Lower leg skin (tissue), 4 donors: ENCODE measurements at regions not wholly inside any gene's neighbourhood (a gene's known extent, or its start where the extent isn't known, plus 50 kb on each side); places are given as distances from the start of the nearest gene placed in this dataset.

ENCODE experiments used
- DNase-seq, 2 donors: peaks; one replicate each; pipeline ENCODE4 v3.0.0-alpha.2; 2019; ENCODE audit warnings: low spot score in 2 of 2
- H3K4me3 ChIP-seq: fragments of 200-600 bp; sonication (generic); 2 replicates; pipeline ENCODE4 v1.5.1; 2017; ENCODE audit warnings: mild to moderate bottlenecking, low read depth; ENCODE audit not compliant: poor library complexity, severe bottlenecking
- POLR2A ChIP-seq, 2 donors: fragments of 450-650 bp; IDR thresholded peaks; one replicate each; pipeline ENCODE4 v1.6.1; 2016 to 2017; ENCODE audit warnings: antibody characterized with exemption in 2 of 2, mild to moderate bottlenecking in 1 of 2, moderate library complexity in 1 of 2
- whole genome bisulfite sequencing, 2 donors: methylation state at CpG; one replicate each; pipeline ENCODE4 v1.1.5; 2018; 5-methylcytosine and 5-hydroxymethylcytosine counted together
- intact Hi-C: fragments of 100-400 bp; cut with DNase I; formaldehyde crosslinking; loops from one replicate; pipeline ENCODE4 v1.15.0; 2023; ENCODE audit warnings: low total_unique reads
- TF ChIP-seq, protein P1 (sequence below), 3 donors: fragments of 450-650 bp; IDR thresholded peaks; one replicate each; pipeline ENCODE4 v1.5.1; 2016; ENCODE audit warnings: antibody characterized with exemption in 3 of 3, mild to moderate bottlenecking in 3 of 3, moderate library complexity in 2 of 3

DNA sequence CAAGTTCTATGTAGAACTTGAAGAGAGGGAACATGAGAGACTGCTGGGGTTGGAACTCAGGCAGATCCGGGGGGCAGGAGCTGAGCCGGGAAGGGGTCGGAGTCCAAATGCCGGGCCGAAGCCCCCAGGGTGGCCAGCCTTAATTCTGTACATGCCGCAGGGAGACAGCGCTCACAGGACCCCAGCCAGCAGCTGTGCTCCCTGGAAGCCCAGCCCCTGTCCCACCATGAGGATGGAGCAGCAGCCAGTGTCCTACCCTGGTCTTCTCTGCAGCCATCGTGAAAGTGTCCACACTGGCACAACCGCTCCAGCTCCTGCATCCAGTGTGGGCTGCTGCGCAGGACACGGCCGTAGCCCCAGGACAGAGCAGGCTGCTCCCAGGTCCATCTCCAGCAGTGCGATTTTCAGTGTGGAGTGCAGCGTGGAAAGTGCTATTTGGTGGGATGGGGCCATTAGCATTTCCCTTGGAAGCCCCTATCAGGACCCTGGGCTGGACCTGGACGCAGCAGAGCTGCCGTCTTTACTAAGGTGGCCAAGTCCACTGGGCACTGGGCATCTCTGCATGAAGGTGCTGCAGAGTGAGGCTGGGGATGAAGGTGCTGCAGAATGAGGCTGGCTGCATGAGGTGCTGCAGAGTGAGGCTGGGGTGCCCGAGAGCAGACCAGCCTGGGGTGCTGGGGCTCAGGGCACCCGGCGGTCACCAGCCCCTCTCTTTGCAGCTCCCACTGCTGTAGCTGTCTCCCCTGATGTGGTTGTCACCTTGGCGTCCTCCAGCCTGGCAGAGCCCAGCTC lies 737.4 kb downstream of the BRD1 start:
- H3K4me3 ChIP-seq, result no peak overlapping the region
- intact Hi-C loops, result no loop called here
- WGBS, 2 donors, result 89% methylated on average over 18 to 20 of the region's 20 CpGs
- TF ChIP-seq, protein P1, sequence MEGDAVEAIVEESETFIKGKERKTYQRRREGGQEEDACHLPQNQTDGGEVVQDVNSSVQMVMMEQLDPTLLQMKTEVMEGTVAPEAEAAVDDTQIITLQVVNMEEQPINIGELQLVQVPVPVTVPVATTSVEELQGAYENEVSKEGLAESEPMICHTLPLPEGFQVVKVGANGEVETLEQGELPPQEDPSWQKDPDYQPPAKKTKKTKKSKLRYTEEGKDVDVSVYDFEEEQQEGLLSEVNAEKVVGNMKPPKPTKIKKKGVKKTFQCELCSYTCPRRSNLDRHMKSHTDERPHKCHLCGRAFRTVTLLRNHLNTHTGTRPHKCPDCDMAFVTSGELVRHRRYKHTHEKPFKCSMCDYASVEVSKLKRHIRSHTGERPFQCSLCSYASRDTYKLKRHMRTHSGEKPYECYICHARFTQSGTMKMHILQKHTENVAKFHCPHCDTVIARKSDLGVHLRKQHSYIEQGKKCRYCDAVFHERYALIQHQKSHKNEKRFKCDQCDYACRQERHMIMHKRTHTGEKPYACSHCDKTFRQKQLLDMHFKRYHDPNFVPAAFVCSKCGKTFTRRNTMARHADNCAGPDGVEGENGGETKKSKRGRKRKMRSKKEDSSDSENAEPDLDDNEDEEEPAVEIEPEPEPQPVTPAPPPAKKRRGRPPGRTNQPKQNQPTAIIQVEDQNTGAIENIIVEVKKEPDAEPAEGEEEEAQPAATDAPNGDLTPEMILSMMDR (IDR thresholded peaks at IDR 0.05), result no peak
- TF ChIP-seq POLR2A (IDR thresholded peaks at IDR 0.05), result no peak
- DNase-seq, result peak in 1 of 2 donors; percentile 63

- TF ChIP-seq, protein P1 (IDR thresholded peaks at IDR 0.05), result no peak
- TF ChIP-seq POLR2A (IDR thresholded peaks at IDR 0.05), result no peak
- H3K4me3 ChIP-seq, result no peak overlapping the region
- 78 to 82% methylated on average over 33 to 34 of the region's 35 CpGs for WGBS, 2 donors
- DNase-seq, result no peak
- intact Hi-C loops, result no loop called here
Measured at GRCh38 chr22:49088801-49089791, 738.6 kb downstream of the BRD1 start.

DNA sequence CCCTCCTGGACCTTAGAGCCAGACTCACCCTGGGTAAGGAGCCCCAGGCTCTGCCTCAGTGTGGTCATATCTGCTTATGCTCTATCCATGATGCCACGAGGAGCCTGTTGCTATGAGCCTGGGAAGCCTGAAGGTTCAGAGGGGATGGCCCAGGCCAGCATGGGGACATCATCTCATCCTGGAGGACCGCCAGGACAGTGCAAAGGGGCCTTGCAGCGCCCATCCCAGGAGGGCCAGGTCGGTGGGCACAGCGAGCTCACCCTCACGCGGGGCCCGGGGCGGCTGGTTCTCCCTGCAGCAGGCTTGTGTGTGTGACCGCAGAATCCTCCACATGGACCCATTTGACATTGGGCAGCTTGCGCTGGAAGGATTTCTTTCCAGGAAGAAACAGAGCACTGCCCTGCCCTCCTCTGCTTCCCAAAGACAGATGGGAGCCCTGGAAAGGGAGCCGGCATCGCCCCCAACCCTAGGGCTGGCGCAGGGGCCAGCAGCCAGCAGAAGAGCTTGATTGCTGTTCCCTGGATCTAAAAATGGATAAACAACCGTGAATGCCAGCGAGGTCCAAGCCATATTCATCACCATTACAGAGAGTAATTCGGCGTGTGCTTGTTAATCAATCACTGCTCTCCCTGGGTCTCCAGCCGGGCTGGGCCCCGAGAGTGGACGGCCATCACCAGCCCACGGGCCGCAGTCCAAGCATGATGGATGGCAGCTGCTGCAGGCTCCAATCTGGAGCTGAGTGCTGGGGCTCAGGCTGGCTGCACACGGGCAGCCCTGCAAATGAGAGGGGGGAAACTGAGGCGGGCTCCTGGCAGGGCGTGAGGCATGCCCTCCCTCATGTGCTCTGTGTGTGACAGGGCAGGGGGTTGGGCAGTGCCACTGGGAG lies 739.7 kb downstream of the BRD1 start:
- intact Hi-C loops, result no loop called here
- 55 to 61% methylated on average over 21 to 23 of the region's 26 CpGs for WGBS, 2 donors
- DNase-seq, result no peak
- H3K4me3 ChIP-seq, result no peak overlapping the region
- TF ChIP-seq POLR2A (IDR thresholded peaks at IDR 0.05), result no peak

DNA sequence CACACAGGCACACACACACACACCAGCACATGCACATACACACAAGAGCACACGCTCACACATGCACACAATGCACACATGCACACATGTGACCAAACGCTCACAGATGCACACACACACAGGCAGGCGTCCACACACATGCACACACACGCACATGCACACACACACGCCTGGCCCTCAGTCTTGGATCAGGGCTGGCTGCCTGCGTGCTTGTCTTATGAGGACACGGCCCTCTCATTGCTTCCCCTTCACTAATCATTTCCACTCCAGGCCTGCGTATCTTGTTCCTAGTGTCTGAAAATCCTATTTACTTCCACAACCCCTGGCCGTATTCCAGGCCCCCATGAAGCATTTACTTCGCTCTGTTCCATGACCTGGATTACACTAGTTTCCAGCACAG lies 740.5 kb downstream of the BRD1 start:
- intact Hi-C loops, result no loop called here
- no peak overlapping the region for H3K4me3 ChIP-seq
- no peak for DNase-seq
- 29 to 38% methylated on average over 10 of the region's 10 CpGs for WGBS, 2 donors
- TF ChIP-seq, protein P1 (IDR thresholded peaks at IDR 0.05), result no peak
- no peak for TF ChIP-seq POLR2A (IDR thresholded peaks at IDR 0.05)

GRCh38 chr22:49086606-49087157 lies 741.0 kb downstream of the BRD1 start:
- no peak for TF ChIP-seq POLR2A (IDR thresholded peaks at IDR 0.05)
- TF ChIP-seq, protein P1 (IDR thresholded peaks at IDR 0.05), result no peak
- WGBS, 2 donors, result 78% methylated on average over 10 to 12 of the region's 12 CpGs
- H3K4me3 ChIP-seq, result no peak overlapping the region
- intact Hi-C loops, result no loop called here
- peak in 1 of 2 donors; percentile 82 for DNase-seq
